Tibial nerve (tissue), 3 donors: ENCODE measurements at regions not wholly inside any gene's neighbourhood (a gene's known extent, or its start where the extent isn't known, plus 50 kb on each side); places are given as distances from the start of the nearest gene placed in this dataset.

Experiments
- CTCF ChIP-seq, 5 experiments: fragments of 200-600 bp in 3 of 5; fragments of 450-650 bp in 2 of 5; sonication (generic) in 3 of 5; IDR thresholded peaks; one replicate each; pipeline ENCODE4 v1.5.1; 2016 to 2019; ENCODE audit warnings: antibody characterized with exemption in 5 of 5, mild to moderate bottlenecking in 3 of 5, moderate library complexity in 2 of 5
- POLR2A ChIP-seq, 2 donors: fragments of 450-650 bp; IDR thresholded peaks; one replicate each; pipeline ENCODE4 v1.6.1; 2017; ENCODE audit warnings: antibody characterized with exemption in 2 of 2, mild to moderate bottlenecking in 2 of 2, moderate library complexity in 2 of 2

GRCh38 chr5:89545076-89545475 is 662.1 kb upstream of the MEF2C start:
- TF ChIP-seq CTCF (IDR thresholded peaks at IDR 0.05) (no peak), POLR2A (IDR thresholded peaks at IDR 0.05) (no peak)
